GM19043 (cell line): ENCODE measurements at regions not wholly inside any gene's neighbourhood (a gene's known extent, or its start where the extent isn't known, plus 50 kb on each side); places are given as distances from the start of the nearest gene placed in this dataset.
"Not testable (repeated sequence)": the region's sequence is repeated elsewhere in the genome, so short reads cannot be mapped to it uniquely, and the experiment has no call there.

Experiments
- ATAC-seq: cut with Tn5 transposase; IDR thresholded peaks from one replicate; pipeline ENCODE4 v1.9.1; 2021; ENCODE audit warnings: low read depth; ENCODE audit not compliant: unreplicated experiment

- no peak for ATAC-seq
Observed at GRCh38 chr3:95310560-95310959, 1247.7 kb downstream of the NSUN3 start.

DNA sequence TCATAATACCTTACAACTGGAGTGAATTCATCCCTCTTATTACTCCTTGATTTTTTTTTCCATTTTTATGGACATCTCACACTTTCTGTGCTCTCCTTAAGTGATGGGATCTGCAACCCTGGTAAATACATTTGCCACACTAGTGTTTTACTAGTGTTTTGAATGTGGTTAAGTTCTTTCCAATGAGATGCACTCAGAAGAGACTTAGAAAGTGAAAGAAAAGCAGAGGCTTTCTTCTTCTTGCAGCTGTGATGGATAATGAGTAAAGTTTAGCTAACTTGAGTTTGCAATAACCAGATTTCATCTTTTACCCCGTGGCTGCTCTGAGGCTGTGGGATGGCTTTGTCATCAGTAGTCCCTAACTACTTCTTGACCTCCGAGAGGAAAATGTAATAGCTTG is 1248.4 kb downstream of the NSUN3 start:
- ATAC-seq = no peak

GRCh38 chr3:95312650-95313049 is 1249.8 kb downstream of the NSUN3 start:
- ATAC-seq = no peak

- ATAC-seq = no peak
Observed at GRCh38 chr3:95319921-95320494, 1257.1 kb downstream of the NSUN3 start.

- ATAC-seq = no peak
Observed at GRCh38 chr3:95327478-95327877, 1264.6 kb downstream of the NSUN3 start.

- ATAC-seq = no peak
Observed at GRCh38 chr3:95333826-95334225, 1271.0 kb downstream of the NSUN3 start.

GRCh38 chr3:95334461-95334860 is 1271.6 kb downstream of the NSUN3 start:
- no peak for ATAC-seq

- no peak for ATAC-seq
Observed at GRCh38 chr3:95335517-95335916, 1272.7 kb downstream of the NSUN3 start.

GRCh38 chr3:95338446-95338845 is 1275.6 kb downstream of the NSUN3 start:
- ATAC-seq = no peak

- no peak for ATAC-seq
Observed at GRCh38 chr3:95341314-95341713, 1278.5 kb downstream of the NSUN3 start.

DNA sequence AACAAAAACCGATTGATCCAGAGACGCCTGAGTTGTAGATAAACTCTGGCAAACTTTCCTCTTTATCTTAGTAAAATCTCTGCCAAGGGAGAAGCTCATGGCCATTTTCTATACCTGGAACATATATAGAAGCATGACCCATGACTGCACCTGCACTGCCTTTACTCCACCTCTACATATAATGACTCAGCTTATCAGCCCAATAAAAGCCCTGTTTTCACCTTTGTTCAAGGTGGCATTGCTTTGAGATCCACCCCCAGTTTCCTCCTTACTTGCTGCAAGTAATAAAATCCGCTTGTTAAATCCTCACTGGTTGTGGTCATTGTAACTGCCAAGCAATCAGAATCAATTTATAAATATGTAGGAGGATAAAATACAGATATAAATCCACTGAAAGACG is 1280.4 kb downstream of the NSUN3 start:
- ATAC-seq = no peak

- no peak for ATAC-seq
Observed at GRCh38 chr3:95343767-95344166, 1280.9 kb downstream of the NSUN3 start.

DNA sequence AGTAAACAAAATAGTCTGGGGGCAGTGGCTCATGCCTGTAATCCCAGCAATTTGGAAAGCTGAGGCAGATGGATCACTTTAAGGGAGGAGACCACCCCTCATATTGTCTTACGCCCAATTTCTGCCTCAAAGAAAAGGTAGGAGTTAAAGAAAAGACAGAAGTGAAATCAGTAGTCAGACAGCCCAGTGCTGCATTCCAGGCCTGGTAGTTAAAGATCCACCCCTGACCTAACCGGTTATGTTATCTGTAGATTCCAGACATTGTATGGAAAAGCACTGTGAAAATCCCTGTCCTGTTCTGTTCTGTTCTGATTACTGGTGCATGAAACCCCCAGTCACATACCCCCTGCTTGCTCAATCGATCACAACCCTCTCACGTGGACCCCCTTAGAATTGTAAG is 1285.1 kb downstream of the NSUN3 start:
- ATAC-seq = not testable (repeated sequence)

GRCh38 chr3:95348879-95349278 is 1286.0 kb downstream of the NSUN3 start:
- no peak for ATAC-seq

DNA sequence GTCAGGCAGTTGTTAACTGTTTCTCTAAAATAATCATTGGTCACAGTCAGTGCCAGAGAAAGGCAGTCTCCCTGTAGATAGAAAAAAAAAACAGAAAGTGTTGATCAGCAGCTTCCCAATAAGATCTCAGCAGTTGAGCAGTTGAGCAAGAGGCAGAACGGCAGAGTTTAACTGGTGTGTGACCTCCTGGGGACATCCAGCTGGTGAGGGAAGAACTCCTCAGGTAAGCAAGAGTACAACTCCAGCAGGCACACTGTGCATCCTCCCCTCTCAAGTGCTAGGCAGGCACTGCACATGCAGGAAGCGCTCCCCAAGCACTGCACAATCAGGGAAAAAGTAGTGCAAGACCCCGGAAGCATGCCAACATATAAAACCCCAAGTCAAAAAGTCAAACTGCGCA is 1287.2 kb downstream of the NSUN3 start:
- no peak for ATAC-seq

DNA sequence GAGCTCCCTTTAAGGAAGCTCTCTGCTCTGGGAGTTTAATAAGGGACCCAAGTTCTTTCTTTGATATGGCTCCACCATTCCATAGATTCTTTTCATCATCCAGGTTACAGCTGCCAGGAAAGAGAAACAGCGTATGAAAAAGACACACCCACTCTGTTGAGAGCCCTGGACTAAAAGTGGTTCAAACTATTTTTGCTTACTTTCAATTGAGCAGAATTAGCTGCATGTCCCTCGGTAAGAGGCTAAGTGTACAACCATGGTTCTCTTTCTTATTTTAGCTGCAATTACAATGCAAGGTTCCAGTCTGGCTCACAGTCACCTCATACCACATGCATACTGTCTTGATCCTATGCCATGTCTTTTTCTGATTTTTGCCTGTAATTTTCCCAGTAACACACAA is 1288.3 kb downstream of the NSUN3 start:
- no peak for ATAC-seq

DNA sequence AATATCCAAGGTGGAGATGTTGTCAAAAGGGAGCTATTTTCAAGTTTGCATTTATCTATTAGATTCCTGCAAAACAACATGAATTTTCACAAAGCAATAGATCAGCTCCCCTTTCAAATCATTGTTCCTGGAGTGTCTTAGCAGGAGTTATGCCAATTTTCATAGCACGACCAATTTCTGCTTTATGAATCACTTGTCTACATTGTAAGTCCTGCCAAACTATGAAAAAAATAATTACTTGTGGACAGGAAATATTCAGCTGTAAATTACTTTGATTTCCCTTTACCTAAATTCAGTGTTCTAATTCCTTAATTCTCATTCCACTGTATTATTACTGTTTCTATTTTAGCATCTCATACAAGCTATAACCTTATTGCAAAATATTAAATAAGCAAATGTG is 1289.6 kb downstream of the NSUN3 start:
- no peak for ATAC-seq

DNA sequence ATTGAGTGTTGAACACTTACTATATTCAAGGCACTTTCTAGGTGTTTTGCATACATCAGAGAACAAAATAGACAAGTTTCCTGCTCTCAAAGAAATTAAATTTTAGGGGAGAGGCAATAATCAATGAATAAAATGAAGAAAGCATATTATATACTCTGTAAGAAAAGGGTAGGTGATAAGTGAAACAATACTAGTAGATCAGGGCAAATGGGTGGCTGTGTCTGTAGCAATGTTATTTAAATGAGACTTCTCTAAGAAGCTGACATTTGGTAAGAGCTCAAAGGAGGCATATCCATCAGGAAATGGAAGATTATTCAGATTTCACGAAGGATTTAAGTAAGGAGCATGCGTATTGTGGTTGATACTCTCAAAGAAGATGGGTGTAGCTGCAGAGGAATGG is 1291.6 kb downstream of the NSUN3 start:
- ATAC-seq = no peak

DNA sequence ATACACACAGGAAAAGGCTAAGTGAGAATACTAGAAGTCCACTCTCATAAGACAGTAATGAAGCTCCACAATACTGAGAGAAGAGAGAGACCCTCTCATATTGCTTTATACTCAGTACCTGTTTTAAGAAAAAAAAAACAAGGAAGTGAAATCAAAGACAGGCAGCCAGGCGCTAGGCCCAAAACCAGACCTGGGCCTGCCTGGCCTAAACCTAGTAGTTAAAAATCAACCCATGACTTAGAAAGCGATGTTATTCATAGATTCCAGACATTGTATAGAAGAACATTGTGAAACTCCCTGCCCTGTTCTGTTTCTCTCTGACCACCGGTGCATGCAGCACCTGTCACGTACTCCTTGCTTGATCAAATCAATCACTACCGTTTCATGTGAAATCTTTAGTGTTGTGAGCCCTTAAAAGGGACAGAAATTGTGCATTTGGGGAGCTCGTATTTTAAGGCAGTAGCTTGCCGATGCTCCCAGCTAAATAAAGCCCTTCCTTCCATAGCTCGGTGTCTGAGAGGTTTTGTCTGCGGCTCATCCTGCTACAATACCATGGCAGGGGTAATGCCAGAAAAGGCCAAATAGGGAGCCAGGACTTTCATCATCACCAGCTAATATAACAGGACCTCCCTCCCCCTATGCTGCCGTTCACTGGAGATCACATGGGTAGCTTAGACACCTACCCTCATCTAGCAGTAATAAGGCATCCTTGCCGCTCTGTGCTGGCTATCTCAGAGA is 1294.1 kb downstream of the NSUN3 start:
- peak; percentile 76 for ATAC-seq

- ATAC-seq = no peak
Observed at GRCh38 chr3:95387242-95388021, 1324.6 kb downstream of the NSUN3 start.

GRCh38 chr3:95389725-95390313 is 1327.0 kb downstream of the NSUN3 start:
- ATAC-seq = no peak
